Astrocyte of the cerebellum (primary cell): ENCODE measurements at regions not wholly inside any gene's neighbourhood (a gene's known extent, or its start where the extent isn't known, plus 50 kb on each side); places are given as distances from the start of the nearest gene placed in this dataset.

Experiments
- DNase-seq: peaks from one replicate; pipeline ENCODE4 v3.0.0-alpha.2; 2011; ENCODE audit warnings: low read depth
- H3K4me3 ChIP-seq: 2 replicates; pipeline ENCODE4 v1.5.1; 2011; ENCODE audit warnings: mild to moderate bottlenecking, low read depth, low read length, moderate library complexity
- in situ Hi-C: cut with HindIII; loops from 2 replicates; pipeline ENCODE4 v1.10.0; 2017; ENCODE audit warnings: low sequenced_read_pairs
- TF ChIP-seq, protein P1 (sequence below): IDR thresholded peaks from 2 replicates; pipeline ENCODE4 v1.5.1; 2012; ENCODE audit warnings: low read length, low read depth, moderate library complexity, mild to moderate bottlenecking; ENCODE audit errors: missing control alignments

DNA sequence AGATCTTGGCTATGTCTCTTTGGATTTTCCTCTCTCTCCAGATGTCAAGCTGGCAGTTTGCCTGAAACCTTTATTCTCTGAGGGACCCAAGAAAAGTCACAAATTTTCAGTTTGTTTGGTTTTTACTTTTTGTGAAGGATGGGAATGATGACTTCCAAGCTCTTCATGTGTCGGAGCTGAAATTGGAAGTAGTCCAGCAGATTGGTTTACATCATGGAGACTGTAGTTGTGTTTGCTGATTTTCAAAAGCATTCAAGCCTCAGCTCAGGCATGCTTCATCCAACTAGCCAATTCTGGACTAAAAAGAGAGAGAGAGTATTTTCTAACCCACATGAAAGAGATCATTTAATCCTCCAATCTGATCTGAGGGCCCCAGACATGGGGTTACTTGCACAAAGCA, 326.2 kb upstream of the AUTS2 start:
- no peak for DNase-seq
- in situ Hi-C loops = no loop called here
- no peak overlapping the region for H3K4me3 ChIP-seq
- TF ChIP-seq, protein P1, sequence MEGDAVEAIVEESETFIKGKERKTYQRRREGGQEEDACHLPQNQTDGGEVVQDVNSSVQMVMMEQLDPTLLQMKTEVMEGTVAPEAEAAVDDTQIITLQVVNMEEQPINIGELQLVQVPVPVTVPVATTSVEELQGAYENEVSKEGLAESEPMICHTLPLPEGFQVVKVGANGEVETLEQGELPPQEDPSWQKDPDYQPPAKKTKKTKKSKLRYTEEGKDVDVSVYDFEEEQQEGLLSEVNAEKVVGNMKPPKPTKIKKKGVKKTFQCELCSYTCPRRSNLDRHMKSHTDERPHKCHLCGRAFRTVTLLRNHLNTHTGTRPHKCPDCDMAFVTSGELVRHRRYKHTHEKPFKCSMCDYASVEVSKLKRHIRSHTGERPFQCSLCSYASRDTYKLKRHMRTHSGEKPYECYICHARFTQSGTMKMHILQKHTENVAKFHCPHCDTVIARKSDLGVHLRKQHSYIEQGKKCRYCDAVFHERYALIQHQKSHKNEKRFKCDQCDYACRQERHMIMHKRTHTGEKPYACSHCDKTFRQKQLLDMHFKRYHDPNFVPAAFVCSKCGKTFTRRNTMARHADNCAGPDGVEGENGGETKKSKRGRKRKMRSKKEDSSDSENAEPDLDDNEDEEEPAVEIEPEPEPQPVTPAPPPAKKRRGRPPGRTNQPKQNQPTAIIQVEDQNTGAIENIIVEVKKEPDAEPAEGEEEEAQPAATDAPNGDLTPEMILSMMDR = no peak

DNA sequence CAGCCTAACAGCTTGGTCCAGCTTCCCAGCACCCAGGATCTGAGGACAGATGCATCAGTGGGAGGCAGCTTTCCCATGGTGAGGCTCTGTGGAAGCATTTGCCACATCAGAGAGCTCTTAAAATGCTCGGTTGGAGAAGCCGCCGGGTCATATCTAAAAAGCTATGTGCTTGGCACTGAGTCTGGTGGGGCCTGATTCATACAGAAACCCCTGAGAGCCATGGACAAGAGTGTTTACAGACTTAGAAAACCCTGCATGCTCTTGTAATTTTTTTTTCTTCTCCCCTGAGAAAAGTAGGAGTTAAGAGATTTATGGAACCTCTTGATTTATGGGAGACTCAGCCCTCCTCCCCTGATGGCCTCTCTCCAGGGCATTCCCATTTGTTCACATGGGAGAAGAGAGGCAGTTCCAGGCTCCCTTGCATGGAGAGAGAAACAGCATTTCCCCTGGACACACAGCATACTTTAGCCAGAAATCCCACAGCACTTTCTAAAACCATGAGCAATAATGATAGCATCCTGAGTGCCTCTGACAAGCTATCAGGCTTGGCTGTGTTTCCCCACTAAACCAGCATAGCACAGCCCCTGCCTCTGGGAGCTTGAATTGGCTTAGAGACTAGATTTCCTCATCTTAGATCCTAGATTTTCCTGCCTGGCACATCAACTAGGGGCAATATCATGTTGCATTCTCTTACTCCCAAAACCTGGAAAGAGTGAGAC, 322.1 kb upstream of the AUTS2 start:
- DNase-seq = no peak
- in situ Hi-C loops = no loop called here
- TF ChIP-seq, protein P1 = no peak
- no peak overlapping the region for H3K4me3 ChIP-seq

DNA sequence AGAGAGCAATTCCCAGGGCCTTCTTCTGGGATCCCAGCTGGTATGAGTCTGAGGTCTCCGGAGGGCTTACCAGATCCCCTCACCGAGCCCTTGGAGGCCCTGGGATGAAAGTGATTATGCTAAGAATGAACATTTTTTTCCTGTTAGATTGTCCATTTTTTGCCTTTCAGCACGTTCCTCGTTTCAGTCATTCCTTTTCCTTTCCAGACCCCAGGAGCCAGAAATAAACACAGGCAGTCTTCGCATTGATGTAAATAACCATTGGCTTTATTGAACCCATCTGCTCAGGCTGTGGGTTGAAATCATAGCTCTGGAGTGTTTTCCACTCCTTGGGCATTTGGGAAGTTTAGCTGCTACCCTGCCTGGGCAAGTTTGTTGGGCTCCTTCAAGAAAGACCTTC, 320.9 kb upstream of the AUTS2 start:
- TF ChIP-seq, protein P1 = no peak
- in situ Hi-C loops = no loop called here
- H3K4me3 ChIP-seq = no peak overlapping the region
- DNase-seq = no peak

DNA sequence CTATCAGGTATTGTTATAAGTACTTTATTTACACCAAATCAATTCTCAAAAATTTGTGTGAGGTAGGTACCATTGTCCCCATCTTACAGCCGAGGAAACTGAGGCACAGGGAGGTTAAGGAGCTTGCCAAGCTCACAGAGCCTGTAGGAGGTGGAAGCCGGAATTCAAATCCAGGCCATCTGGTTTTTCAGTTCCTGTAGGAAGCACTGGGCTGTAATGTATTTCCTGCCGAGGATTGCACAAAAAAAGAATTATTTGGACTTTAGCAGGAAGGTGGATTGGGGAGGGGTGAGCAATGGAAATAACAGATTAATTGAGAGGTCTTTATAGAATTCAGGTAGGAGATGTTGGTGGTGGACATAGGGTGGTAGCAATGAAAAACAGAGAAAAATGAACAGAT, 315.3 kb upstream of the AUTS2 start:
- in situ Hi-C loops = no loop called here
- no peak overlapping the region for H3K4me3 ChIP-seq
- TF ChIP-seq, protein P1 = no peak
- no peak for DNase-seq

DNA sequence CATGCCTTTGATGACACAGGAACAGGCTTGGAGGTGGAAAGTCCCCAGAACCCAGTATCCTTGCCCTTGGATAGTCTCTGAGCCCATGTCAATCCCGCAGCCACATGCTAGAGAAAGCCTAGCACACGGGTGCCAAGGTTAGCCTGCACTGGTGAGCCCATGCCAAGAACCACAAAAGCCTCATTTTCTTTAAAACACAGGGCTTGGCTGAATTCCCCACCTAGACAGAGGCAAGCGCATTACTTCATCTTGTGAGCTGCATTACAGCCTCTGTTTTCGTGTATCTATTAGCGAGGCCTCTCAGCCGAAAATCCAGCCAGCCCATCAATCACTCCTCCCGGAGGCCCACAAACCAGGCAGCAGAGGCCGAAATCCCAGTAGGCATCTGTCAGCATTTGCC, 314.9 kb upstream of the AUTS2 start:
- peak; percentile 77 for DNase-seq
- in situ Hi-C loops = no loop called here
- TF ChIP-seq, protein P1 = no peak
- no peak overlapping the region for H3K4me3 ChIP-seq

DNA sequence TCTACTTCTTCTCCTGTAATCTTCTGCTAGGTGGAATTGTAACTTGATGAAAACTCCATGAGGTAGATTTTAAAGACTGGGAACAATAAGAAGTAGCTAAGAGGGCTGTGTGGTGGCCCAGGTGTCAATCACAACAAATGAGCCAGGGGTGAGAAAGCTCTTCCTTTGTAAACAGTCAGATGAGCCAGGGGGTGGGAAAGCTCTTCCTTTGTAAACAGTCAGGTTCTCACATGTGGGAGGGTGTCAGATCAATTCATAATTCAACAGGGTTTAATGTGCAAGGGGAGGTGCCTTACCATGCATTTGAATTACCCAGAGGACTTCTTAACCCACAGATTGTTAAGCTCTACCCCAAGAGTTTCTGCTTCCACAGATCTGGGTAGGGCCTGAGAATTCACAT, 312.4 kb upstream of the AUTS2 start:
- TF ChIP-seq, protein P1 = no peak
- in situ Hi-C loops = no loop called here
- DNase-seq = no peak
- no peak overlapping the region for H3K4me3 ChIP-seq
